Lower lobe of right lung (tissue), 2 donors: ENCODE measurements at regions not wholly inside any gene's neighbourhood (a gene's known extent, or its start where the extent isn't known, plus 50 kb on each side); places are given as distances from the start of the nearest gene placed in this dataset.
A peak's percentile ranks its signal among the peaks of the same experiment; 100 is the strongest.

Experiments
- ATAC-seq, 2 donors: fragments of 200-7000 bp; cut with Tn5 transposase; one replicate each; pipeline ENCODE4 v1.9.1; 2020 to 2022; ENCODE audit warnings: mild to moderate bottlenecking in 2 of 2, moderate library complexity in 2 of 2
- DNase-seq: peaks from one replicate; pipeline ENCODE4 v3.0.0-alpha.2; 2020
- H3K27ac ChIP-seq: fragments of 200-600 bp; one replicate; pipeline ENCODE4 v1.8.0; 2022
- H3K27me3 ChIP-seq: fragments of 200-600 bp; one replicate; pipeline ENCODE4 v1.8.0; 2022; ENCODE audit warnings: low read depth
- H3K36me3 ChIP-seq: fragments of 200-600 bp; one replicate; pipeline ENCODE4 v1.8.0; 2022; ENCODE audit warnings: mild to moderate bottlenecking
- H3K4me1 ChIP-seq: fragments of 200-600 bp; one replicate; pipeline ENCODE4 v1.8.0; 2022
- H3K4me3 ChIP-seq: fragments of 200-600 bp; one replicate; pipeline ENCODE4 v1.8.0; 2022; ENCODE audit warnings: mild to moderate bottlenecking
- H3K9me3 ChIP-seq: fragments of 200-600 bp; one replicate; pipeline ENCODE4 v1.8.0; 2022
- intact Hi-C: fragments of 100-400 bp; cut with DNase I; formaldehyde crosslinking; loops from one replicate; pipeline ENCODE4 v1.11.0; 2022
- TF ChIP-seq, protein P1 (sequence below): fragments of 200-600 bp; IDR thresholded peaks from one replicate; pipeline ENCODE4 v1.8.0; 2022; ENCODE audit warnings: antibody characterized with exemption, mild to moderate bottlenecking
- donor health status: DM: no; HTN: yes; CAD: no; lungs with severe emphysema.

DNA sequence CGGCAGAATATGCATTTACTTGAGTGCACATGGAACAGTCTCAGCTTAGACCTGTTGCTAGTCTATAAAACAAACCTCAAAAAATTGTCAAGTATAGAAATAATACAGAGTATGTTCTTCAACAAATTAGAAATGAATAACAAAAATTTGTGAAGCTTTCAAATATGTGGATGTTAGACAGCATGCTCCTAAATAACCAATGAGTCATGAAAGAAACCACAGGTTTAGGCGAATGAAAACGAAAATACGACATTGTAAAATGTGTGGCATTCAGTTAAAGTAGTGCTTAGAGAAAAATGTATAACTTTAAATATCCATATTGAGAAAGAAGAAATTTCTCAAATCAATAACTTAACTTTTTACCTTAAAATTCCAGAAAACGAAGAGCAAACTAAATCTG is 760.0 kb upstream of the SORCS1 start:
- no peaks in the 10 kb centered on the region for H3K9me3 ChIP-seq
- intact Hi-C loops: no loop called here
- no peaks in the 10 kb centered on the region for H3K4me1 ChIP-seq
- TF ChIP-seq, protein P1, sequence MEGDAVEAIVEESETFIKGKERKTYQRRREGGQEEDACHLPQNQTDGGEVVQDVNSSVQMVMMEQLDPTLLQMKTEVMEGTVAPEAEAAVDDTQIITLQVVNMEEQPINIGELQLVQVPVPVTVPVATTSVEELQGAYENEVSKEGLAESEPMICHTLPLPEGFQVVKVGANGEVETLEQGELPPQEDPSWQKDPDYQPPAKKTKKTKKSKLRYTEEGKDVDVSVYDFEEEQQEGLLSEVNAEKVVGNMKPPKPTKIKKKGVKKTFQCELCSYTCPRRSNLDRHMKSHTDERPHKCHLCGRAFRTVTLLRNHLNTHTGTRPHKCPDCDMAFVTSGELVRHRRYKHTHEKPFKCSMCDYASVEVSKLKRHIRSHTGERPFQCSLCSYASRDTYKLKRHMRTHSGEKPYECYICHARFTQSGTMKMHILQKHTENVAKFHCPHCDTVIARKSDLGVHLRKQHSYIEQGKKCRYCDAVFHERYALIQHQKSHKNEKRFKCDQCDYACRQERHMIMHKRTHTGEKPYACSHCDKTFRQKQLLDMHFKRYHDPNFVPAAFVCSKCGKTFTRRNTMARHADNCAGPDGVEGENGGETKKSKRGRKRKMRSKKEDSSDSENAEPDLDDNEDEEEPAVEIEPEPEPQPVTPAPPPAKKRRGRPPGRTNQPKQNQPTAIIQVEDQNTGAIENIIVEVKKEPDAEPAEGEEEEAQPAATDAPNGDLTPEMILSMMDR: no peak
- no peak for DNase-seq
- H3K27ac ChIP-seq: no peak overlapping the region
- H3K4me3 ChIP-seq: no peak overlapping the region
- no peaks in the 10 kb centered on the region for H3K36me3 ChIP-seq
- no peak for ATAC-seq
- no peaks in the 10 kb centered on the region for H3K27me3 ChIP-seq

DNA sequence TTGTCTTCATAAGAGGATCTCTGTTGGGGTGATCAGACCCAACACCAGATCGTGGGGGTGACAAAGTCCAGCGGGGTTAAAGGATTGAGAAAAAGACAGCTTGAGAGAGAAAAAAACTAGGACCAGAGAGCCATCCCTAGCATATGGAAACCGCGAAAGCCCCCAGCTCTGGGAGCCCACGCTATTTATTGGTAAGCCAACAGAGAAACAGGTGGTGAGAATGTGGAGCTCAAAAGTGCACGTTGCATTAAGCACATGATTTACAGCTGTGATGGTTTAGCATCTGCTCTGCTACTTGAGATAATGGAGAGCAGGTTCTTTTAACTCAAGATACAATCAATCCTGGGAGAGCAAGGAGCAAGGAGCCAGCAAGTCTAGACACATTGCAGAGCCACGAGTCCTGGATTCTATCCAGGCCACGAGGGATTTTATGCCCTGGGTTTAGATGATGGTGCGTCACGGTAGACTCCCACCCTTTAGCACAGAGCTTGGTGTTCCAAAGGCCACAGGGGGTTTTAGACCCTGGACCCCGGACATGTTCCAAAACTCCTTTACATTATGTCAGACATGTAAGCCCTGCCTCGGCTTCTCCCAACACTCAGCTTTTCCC is 755.2 kb upstream of the SORCS1 start:
- Histone ChIP-seq H3K27ac (no peak overlapping the region), H3K4me3 (no peak overlapping the region), H3K36me3 (no peaks in the 10 kb centered on the region), H3K9me3 (no peaks in the 10 kb centered on the region), H3K27me3 (peaks cover 6% of the 10 kb centered on the region), H3K4me1 (no peaks in the 10 kb centered on the region)
- intact Hi-C loops: no loop called here
- TF ChIP-seq, protein P1: no peak
- ATAC-seq (no peak), DNase-seq (no peak)

DNA sequence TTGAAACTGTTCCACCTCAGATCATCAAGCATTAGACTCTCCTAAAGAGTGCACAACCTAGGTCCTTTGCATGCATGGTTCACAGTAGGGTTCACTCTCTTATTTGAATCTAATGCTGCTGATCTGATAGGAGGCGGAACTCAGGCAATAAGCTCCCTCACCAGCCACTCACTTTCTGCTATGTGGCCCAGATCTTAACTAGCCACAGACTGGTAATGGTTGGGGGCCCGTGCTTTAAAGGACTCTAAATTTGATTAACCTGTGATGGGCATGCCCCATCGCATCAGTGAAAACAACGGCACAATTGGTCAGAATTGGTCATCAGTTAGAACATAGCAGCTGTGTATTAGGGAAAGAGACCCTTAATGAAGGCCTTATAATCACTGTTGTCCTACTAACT is 753.7 kb upstream of the SORCS1 start:
- no peak for ATAC-seq
- Histone ChIP-seq H3K4me1 (no peaks in the 10 kb centered on the region), H3K27ac (no peak overlapping the region), H3K36me3 (no peaks in the 10 kb centered on the region), H3K27me3 (peaks cover 14% of the 10 kb centered on the region), H3K9me3 (no peaks in the 10 kb centered on the region), H3K4me3 (no peak overlapping the region)
- TF ChIP-seq, protein P1: no peak
- intact Hi-C loops: no loop called here
- no peak for DNase-seq

DNA sequence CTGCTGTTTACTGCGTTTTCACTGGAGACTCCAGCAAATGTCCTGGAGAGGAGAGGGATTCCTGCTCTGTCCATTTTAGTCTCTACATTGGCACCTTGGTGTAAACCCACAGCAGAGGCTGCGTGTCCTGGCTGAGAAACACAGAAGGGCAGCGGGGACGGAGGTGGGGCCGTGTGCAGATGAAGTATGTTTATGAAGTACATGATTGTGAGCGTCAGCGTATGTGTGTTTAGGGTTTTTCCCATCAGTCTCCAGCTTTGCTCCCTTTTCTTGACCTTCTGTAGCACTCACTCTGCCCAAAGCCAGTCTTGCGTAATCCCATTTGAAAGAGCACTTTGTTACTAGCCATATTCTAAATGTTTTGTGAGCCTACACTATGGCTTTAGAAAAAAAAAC is 750.7 kb upstream of the SORCS1 start:
- no peak overlapping the region for H3K27ac ChIP-seq
- ATAC-seq (peak; percentile 63 to 79), DNase-seq (no peak)
- intact Hi-C loops: no loop called here
- no peaks in the 10 kb centered on the region for H3K9me3 ChIP-seq
- TF ChIP-seq, protein P1: no peak
- no peaks in the 10 kb centered on the region for H3K36me3 ChIP-seq
- peaks cover 14% of the 10 kb centered on the region for H3K27me3 ChIP-seq
- H3K4me1 ChIP-seq: no peaks in the 10 kb centered on the region
- H3K4me3 ChIP-seq: peak overlapping the region; percentile 37

DNA sequence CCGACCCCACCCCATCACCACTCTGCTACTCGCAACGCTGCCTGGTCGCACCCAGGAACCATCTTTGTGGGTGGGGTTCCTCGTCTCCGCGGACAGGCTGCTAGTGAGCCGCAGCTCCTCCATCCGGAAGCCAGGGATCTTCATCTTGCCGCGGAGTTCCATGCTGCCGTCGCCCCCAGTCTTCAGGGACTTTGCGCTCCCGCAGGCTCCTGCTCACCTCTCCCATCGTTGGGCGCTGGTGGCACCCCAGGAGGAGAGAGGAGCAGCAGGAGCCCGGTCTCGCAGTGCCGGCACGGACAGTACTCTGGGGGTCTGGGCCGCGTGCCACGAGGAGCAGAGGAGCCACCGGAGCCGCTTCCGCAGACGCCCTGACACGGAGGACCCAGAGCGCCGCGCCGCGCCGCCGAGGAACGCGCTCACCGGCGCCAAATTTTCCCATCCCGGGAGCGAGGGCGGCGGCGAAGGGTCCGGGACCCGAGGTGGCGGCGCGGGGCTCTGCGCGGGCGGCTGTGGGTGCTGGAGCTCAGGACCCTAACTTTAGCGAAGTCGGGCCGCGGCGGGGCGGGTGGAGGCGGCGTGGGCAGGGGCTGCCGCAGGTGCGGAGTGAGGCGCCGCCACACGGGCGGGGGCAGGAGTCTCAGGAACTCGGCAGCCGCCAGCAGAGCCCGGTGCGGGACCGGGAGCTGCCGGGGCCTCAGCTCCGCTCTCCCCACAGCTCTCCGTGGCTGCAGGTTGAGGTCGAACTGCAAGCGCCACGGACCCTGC is 750.1 kb upstream of the SORCS1 start:
- intact Hi-C loops: no loop called here
- Histone ChIP-seq H3K4me3 (peak overlapping the region; percentile 37), H3K27ac (no peak overlapping the region), H3K27me3 (peaks cover 14% of the 10 kb centered on the region), H3K4me1 (no peaks in the 10 kb centered on the region), H3K36me3 (no peaks in the 10 kb centered on the region), H3K9me3 (no peaks in the 10 kb centered on the region)
- peak; percentile 43 for DNase-seq
- TF ChIP-seq, protein P1: no peak
- ATAC-seq: peak; percentile 53 to 70
